Liver (tissue), 8 donors: ENCODE measurements at regions not wholly inside any gene's neighbourhood (a gene's known extent, or its start where the extent isn't known, plus 50 kb on each side); places are given as distances from the start of the nearest gene placed in this dataset.

Experiments used
- DNase-seq: peaks from one replicate; pipeline ENCODE4 v3.0.0-alpha.2; 2017; ENCODE audit warnings: low spot score
- H3K27ac ChIP-seq, 2 donors: one replicate each; pipeline ENCODE4 v1.7.0; 2013; ENCODE audit warnings: inconsistent platforms in 2 of 2, low read length in 2 of 2, control low read depth in 1 of 2, low read depth in 1 of 2, mild to moderate bottlenecking in 1 of 2
- H3K27me3 ChIP-seq, 4 donors: one replicate each; pipeline versions ENCODE4 v1.6.1 to v1.7.0; 2013; ENCODE audit warnings: low read length in 3 of 4, inconsistent platforms in 1 of 4, mild to moderate bottlenecking in 1 of 4, moderate library complexity in 1 of 4; ENCODE audit not compliant: control insufficient read depth in 4 of 4, insufficient read depth in 4 of 4
- H3K36me3 ChIP-seq, 4 donors: one replicate each; pipeline versions ENCODE4 v1.6.1 to v1.7.0; 2013; ENCODE audit warnings: low read length in 3 of 4, mild to moderate bottlenecking in 3 of 4, low read depth in 1 of 4, moderate library complexity in 1 of 4; ENCODE audit not compliant: control insufficient read depth in 4 of 4, insufficient read depth in 3 of 4
- H3K4me1 ChIP-seq, 4 donors: one replicate each; pipeline versions ENCODE4 v1.6.1 to v1.7.0; 2013; ENCODE audit warnings: low read length in 3 of 4, mild to moderate bottlenecking in 3 of 4, moderate library complexity in 1 of 4; ENCODE audit not compliant: control insufficient read depth in 4 of 4, insufficient read depth in 4 of 4
- H3K4me3 ChIP-seq, 3 donors: one replicate each; pipeline versions ENCODE4 v1.6.1 to v1.7.0; 2013; ENCODE audit warnings: low read length in 3 of 3, control low read depth in 1 of 3, low read depth in 1 of 3, mild to moderate bottlenecking in 1 of 3
- H3K9ac ChIP-seq, 2 donors: one replicate each; pipeline ENCODE4 v1.7.0; 2013; ENCODE audit warnings: low read length in 2 of 2, mild to moderate bottlenecking in 2 of 2, moderate library complexity in 2 of 2, control low read depth in 1 of 2, low read depth in 1 of 2
- H3K9me3 ChIP-seq, 4 donors: one replicate each; pipeline versions ENCODE4 v1.6.1 to v1.7.0; 2013; ENCODE audit warnings: low read length in 3 of 4; ENCODE audit not compliant: control insufficient read depth in 4 of 4
- ATF3 ChIP-seq: IDR thresholded peaks from 2 replicates; pipeline ENCODE4 v1.6.1; 2016; ENCODE audit warnings: antibody characterized with exemption
- EGR1 ChIP-seq, 2 donors: IDR thresholded peaks; 2 replicates each; pipeline ENCODE4 v1.6.1; 2016 to 2018; ENCODE audit warnings: antibody characterized with exemption in 2 of 2, low read depth in 2 of 2
- GABPA ChIP-seq, 2 donors: IDR thresholded peaks in 1 of 2; conservative IDR thresholded peaks in 1 of 2; 2 replicates each; pipeline ENCODE4 v1.6.1; 2016; ENCODE audit warnings: antibody characterized with exemption in 2 of 2, mild to moderate bottlenecking in 1 of 2, moderate library complexity in 1 of 2
- HNF4A ChIP-seq, 2 donors: conservative IDR thresholded peaks; 2 replicates each; pipeline ENCODE4 v1.6.1; 2016; ENCODE audit warnings: antibody characterized with exemption in 2 of 2, mild to moderate bottlenecking in 2 of 2
- HNF4G ChIP-seq: IDR thresholded peaks from 2 replicates; pipeline ENCODE4 v1.6.1; 2016; ENCODE audit warnings: antibody characterized with exemption
- JUND ChIP-seq, 2 donors: IDR thresholded peaks; 2 replicates each; pipeline ENCODE4 v1.6.1; 2016; ENCODE audit warnings: antibody characterized with exemption in 2 of 2
- RAD21 ChIP-seq, 2 donors: IDR thresholded peaks; 2 replicates each; pipeline ENCODE4 v1.6.1; 2016; ENCODE audit warnings: antibody characterized with exemption in 2 of 2, mild to moderate bottlenecking in 2 of 2
- REST ChIP-seq: IDR thresholded peaks from 2 replicates; pipeline ENCODE4 v1.6.1; 2016; ENCODE audit warnings: antibody characterized with exemption, mild to moderate bottlenecking
- RXRA ChIP-seq, 2 donors: IDR thresholded peaks; 2 replicates each; pipeline ENCODE4 v1.6.1; 2017 to 2018; ENCODE audit warnings: antibody characterized with exemption in 2 of 2, mild to moderate bottlenecking in 1 of 2
- SP1 ChIP-seq: IDR thresholded peaks from 2 replicates; pipeline ENCODE4 v1.6.1; 2018; ENCODE audit warnings: antibody characterized with exemption, mild to moderate bottlenecking
- TAF1 ChIP-seq: conservative IDR thresholded peaks from 2 replicates; pipeline ENCODE4 v1.6.1; 2016; ENCODE audit warnings: antibody characterized with exemption, mild to moderate bottlenecking
- WGBS: extraction: QIAGEN DNeasy Blood & Tissue Kit; methylation state at CpG from one replicate; pipeline ENCODE4 v1.1.7; 2013; 5-methylcytosine and 5-hydroxymethylcytosine counted together
- TF ChIP-seq, protein P1 (sequence below): IDR thresholded peaks from 2 replicates; pipeline ENCODE4 v1.6.1; 2016; ENCODE audit warnings: antibody characterized with exemption
- TF ChIP-seq, protein P2 (sequence below): fragments of 150-350 bp; IDR thresholded peaks from 2 replicates; pipeline ENCODE4 v1.5.1; 2017; ENCODE audit warnings: improper control_type of control experiment, low read depth, low read length; ENCODE audit not compliant: missing input control
- donor health status: healthy.
- donor health status: healthy.
- donor health status: healthy.
- donor health status: healthy.
- donor health status: healthy.

DNA sequence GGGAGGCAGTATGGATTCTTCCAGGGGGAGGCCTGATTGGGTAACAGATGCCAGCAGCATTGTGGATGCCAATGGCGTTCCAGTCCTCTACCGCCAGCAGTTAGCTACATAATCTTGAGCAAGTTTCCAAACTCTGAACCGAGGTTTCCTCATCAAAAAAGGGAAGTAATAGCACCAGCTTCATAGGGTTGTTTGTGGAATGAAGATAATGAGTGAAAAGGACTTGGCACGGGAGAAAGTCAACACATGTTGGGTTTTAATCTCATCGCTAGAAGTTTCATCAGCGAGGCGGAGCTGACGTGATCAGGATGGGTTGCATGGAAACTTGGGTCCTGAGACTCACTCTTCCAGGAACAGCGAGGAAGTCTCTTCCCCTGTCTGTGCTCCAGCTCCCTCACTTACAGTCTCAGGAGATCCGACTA, 266.7 kb downstream of the SH3BP4 start:
- no peak for DNase-seq
- Histone ChIP-seq H3K9me3 (peaks cover 0 to under 1% (median 0%) of the 10 kb centered on the region in 4 donors), H3K27ac (no peak overlapping the region), H3K4me3 (no peak overlapping the region), H3K4me1 (no peaks in the 10 kb centered on the region), H3K9ac (no peak overlapping the region), H3K27me3 (no peaks in the 10 kb centered on the region), H3K36me3 (no peaks in the 10 kb centered on the region)
- WGBS: 83% methylated on average over 10 of the region's 10 CpGs
- no peak for TF ChIP-seq EGR1 (IDR thresholded peaks at IDR 0.05; ENCODE audit: low read depth in 2 of 2)
- TF ChIP-seq, protein P1, sequence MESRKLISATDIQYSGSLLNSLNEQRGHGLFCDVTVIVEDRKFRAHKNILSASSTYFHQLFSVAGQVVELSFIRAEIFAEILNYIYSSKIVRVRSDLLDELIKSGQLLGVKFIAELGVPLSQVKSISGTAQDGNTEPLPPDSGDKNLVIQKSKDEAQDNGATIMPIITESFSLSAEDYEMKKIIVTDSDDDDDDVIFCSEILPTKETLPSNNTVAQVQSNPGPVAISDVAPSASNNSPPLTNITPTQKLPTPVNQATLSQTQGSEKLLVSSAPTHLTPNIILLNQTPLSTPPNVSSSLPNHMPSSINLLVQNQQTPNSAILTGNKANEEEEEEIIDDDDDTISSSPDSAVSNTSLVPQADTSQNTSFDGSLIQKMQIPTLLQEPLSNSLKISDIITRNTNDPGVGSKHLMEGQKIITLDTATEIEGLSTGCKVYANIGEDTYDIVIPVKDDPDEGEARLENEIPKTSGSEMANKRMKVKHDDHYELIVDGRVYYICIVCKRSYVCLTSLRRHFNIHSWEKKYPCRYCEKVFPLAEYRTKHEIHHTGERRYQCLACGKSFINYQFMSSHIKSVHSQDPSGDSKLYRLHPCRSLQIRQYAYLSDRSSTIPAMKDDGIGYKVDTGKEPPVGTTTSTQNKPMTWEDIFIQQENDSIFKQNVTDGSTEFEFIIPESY: no peak
- TF ChIP-seq HNF4A (conservative IDR thresholded peaks at IDR 0.05): no peak
- TF ChIP-seq GABPA (IDR thresholded peaks at IDR 0.05 in 1 of 2, conservative IDR thresholded peaks at IDR 0.05 in 1 of 2): no peak
- no peak for TF ChIP-seq ATF3
- TF ChIP-seq HNF4G: no peak
- no peak for TF ChIP-seq SP1
- no peak for TF ChIP-seq TAF1
- no peak for TF ChIP-seq RAD21 (IDR thresholded peaks at IDR 0.05)
- no peak for TF ChIP-seq REST
- TF ChIP-seq RXRA (IDR thresholded peaks at IDR 0.05): no peak
- TF ChIP-seq, protein P2, sequence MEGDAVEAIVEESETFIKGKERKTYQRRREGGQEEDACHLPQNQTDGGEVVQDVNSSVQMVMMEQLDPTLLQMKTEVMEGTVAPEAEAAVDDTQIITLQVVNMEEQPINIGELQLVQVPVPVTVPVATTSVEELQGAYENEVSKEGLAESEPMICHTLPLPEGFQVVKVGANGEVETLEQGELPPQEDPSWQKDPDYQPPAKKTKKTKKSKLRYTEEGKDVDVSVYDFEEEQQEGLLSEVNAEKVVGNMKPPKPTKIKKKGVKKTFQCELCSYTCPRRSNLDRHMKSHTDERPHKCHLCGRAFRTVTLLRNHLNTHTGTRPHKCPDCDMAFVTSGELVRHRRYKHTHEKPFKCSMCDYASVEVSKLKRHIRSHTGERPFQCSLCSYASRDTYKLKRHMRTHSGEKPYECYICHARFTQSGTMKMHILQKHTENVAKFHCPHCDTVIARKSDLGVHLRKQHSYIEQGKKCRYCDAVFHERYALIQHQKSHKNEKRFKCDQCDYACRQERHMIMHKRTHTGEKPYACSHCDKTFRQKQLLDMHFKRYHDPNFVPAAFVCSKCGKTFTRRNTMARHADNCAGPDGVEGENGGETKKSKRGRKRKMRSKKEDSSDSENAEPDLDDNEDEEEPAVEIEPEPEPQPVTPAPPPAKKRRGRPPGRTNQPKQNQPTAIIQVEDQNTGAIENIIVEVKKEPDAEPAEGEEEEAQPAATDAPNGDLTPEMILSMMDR: no peak
- TF ChIP-seq JUND (IDR thresholded peaks at IDR 0.05): no peak

DNA sequence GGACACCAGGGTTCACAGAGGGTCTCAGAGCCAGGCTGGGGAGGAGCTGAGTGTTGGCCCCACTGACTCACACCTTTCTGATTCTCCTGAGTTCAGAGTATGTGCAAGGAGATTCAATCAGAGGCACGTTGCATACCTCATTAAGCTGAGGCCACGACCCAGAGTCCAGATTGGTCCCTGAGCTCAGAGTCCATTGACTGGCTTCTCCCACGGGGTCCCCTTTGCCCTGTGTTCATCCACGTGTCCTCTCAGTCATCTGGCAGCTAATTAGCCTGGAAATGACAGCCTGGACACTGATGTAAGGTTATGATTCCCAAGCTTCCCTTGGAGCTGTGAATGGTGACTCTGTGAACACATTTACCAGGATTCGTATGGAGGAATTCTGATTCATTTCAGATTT, 267.2 kb downstream of the SH3BP4 start:
- no peak overlapping the region for H3K27ac ChIP-seq
- no peaks in the 10 kb centered on the region for H3K4me1 ChIP-seq
- no peaks in the 10 kb centered on the region for H3K27me3 ChIP-seq
- TF ChIP-seq EGR1 (IDR thresholded peaks at IDR 0.05; ENCODE audit: low read depth in 2 of 2): no peak
- TF ChIP-seq RAD21 (IDR thresholded peaks at IDR 0.05): no peak
- TF ChIP-seq, protein P1: no peak
- no peak for DNase-seq
- 55% methylated on average over 5 of the region's 5 CpGs for WGBS
- H3K9ac ChIP-seq: no peak overlapping the region
- no peak overlapping the region for H3K4me3 ChIP-seq
- peaks cover 0 to 3% (median under 1%) of the 10 kb centered on the region in 4 donors for H3K9me3 ChIP-seq
- H3K36me3 ChIP-seq: no peaks in the 10 kb centered on the region
